H9 (cell line): ENCODE measurements at regions not wholly inside any gene's neighbourhood (a gene's known extent, or its start where the extent isn't known, plus 50 kb on each side); places are given as distances from the start of the nearest gene placed in this dataset.

Experiments
- DNase-seq: peaks from one replicate; pipeline ENCODE4 v3.0.0-alpha.2; 2017
- H2AFZ ChIP-seq: one replicate; pipeline ENCODE4 v1.6.1; 2013; ENCODE audit warnings: mild to moderate bottlenecking, low read length, control low read depth, moderate library complexity
- H2AK5ac ChIP-seq: 2 replicates; pipeline ENCODE4 v1.6.1; 2013; ENCODE audit warnings: low read length, control low read depth, mixed read lengths; ENCODE audit not compliant: insufficient read length
- H2BK120ac ChIP-seq: one replicate; pipeline ENCODE4 v1.6.1; 2013; ENCODE audit warnings: low read depth, mild to moderate bottlenecking, low read length, control low read depth, inconsistent platforms; ENCODE audit not compliant: poor library complexity, severe bottlenecking
- H2BK12ac ChIP-seq: 2 replicates; pipeline ENCODE4 v1.6.1; 2013; ENCODE audit warnings: low read length, control low read depth, mixed read lengths, low read depth; ENCODE audit not compliant: insufficient read length
- H2BK15ac ChIP-seq: 2 replicates; pipeline ENCODE4 v1.6.1; 2013; ENCODE audit warnings: low read depth, low read length, control low read depth
- H2BK20ac ChIP-seq: one replicate; pipeline ENCODE4 v1.6.1; 2013; ENCODE audit warnings: low read depth, mild to moderate bottlenecking, low read length, control low read depth, inconsistent platforms; ENCODE audit not compliant: poor library complexity, severe bottlenecking
- H2BK5ac ChIP-seq: 2 replicates; pipeline ENCODE4 v1.6.1; 2013; ENCODE audit warnings: low read length, control low read depth, mixed read lengths; ENCODE audit not compliant: insufficient read length
- H3K14ac ChIP-seq: 2 replicates; pipeline ENCODE4 v1.6.1; 2013; ENCODE audit warnings: low read length, control low read depth; ENCODE audit not compliant: insufficient read depth
- H3K18ac ChIP-seq: 2 replicates; pipeline ENCODE4 v1.6.1; 2013; ENCODE audit warnings: low read depth, mild to moderate bottlenecking, mixed read lengths, low read length, control low read depth; ENCODE audit not compliant: insufficient read length
- H3K23ac ChIP-seq: 2 replicates; pipeline ENCODE4 v1.6.1; 2013; ENCODE audit warnings: low read length, control low read depth, mixed read lengths, low read depth; ENCODE audit not compliant: insufficient read length
- H3K23me2 ChIP-seq: 2 replicates; pipeline ENCODE4 v1.6.1; 2013; ENCODE audit warnings: low read depth, mild to moderate bottlenecking, mixed read lengths, low read length, control low read depth; ENCODE audit not compliant: insufficient read length, poor library complexity, severe bottlenecking
- H3K27ac ChIP-seq: 2 replicates; pipeline ENCODE4 v1.5.1; 2013; ENCODE audit warnings: low read length, control low read depth, mixed read lengths, low read depth; ENCODE audit not compliant: insufficient read length
- H3K27me3 ChIP-seq: 2 replicates; pipeline ENCODE4 v1.6.1; 2013; ENCODE audit warnings: low read length, control low read depth, inconsistent platforms; ENCODE audit not compliant: insufficient read depth
- H3K4ac ChIP-seq: 2 replicates; pipeline ENCODE4 v1.6.1; 2013; ENCODE audit warnings: low read depth, mild to moderate bottlenecking, control low read depth, inconsistent platforms, low read length, moderate library complexity
- H3K4me1 ChIP-seq: 2 replicates; pipeline ENCODE4 v1.6.1; 2013; ENCODE audit warnings: low read length, control low read depth, inconsistent platforms; ENCODE audit not compliant: insufficient read depth
- H3K4me2 ChIP-seq: 2 replicates; pipeline ENCODE4 v1.6.1; 2013; ENCODE audit warnings: low read length, control low read depth, mixed read lengths; ENCODE audit not compliant: insufficient read length, insufficient read depth
- H3K56ac ChIP-seq: 2 replicates; pipeline ENCODE4 v1.6.1; 2013; ENCODE audit warnings: low read depth, mild to moderate bottlenecking, mixed read lengths, low read length, control low read depth; ENCODE audit not compliant: insufficient read length
- H3K79me1 ChIP-seq: 2 replicates; pipeline ENCODE4 v1.6.1; 2013; ENCODE audit warnings: low read depth, mild to moderate bottlenecking, moderate library complexity, low read length, control low read depth, inconsistent platforms; ENCODE audit not compliant: insufficient read depth, poor library complexity, severe bottlenecking
- H3K79me2 ChIP-seq: 2 replicates; pipeline ENCODE4 v1.6.1; 2013; ENCODE audit warnings: low read length, control low read depth, inconsistent platforms; ENCODE audit not compliant: insufficient read depth
- H3K9ac ChIP-seq: 2 replicates; pipeline ENCODE4 v1.6.1; 2013; ENCODE audit warnings: low read length, control low read depth, mixed read lengths; ENCODE audit not compliant: insufficient read length; ENCODE audit errors: extremely low read depth
- H3K9me3 ChIP-seq: one replicate; pipeline ENCODE4 v1.6.1; 2013; ENCODE audit warnings: low read depth, low read length, inconsistent platforms; ENCODE audit not compliant: control insufficient read depth
- H3T11ph ChIP-seq: one replicate; pipeline ENCODE4 v1.6.1; 2013; ENCODE audit warnings: mild to moderate bottlenecking, low read length, control low read depth, inconsistent platforms
- H4K20me1 ChIP-seq: one replicate; pipeline ENCODE4 v1.6.1; 2013; ENCODE audit not compliant: control insufficient read depth, insufficient read length, insufficient read depth
- H4K5ac ChIP-seq: 2 replicates; pipeline ENCODE4 v1.6.1; 2013; ENCODE audit warnings: low read depth, mild to moderate bottlenecking, mixed read lengths, low read length, control low read depth; ENCODE audit not compliant: insufficient read length
- H4K8ac ChIP-seq: replicated peaks from 2 replicates; pipeline ENCODE4 v1.6.1; 2013; ENCODE audit warnings: low read length, control low read depth, mixed read lengths, low read depth; ENCODE audit not compliant: insufficient read length
- H4K91ac ChIP-seq: 2 replicates; pipeline ENCODE4 v1.6.1; 2013; ENCODE audit warnings: low read depth, mild to moderate bottlenecking, moderate library complexity, mixed read lengths, low read length, control low read depth; ENCODE audit not compliant: insufficient read length
- H3K27ac Mint-ChIP-seq, 3 experiments: 2 replicates in 2 of 3; 3 replicates in 1 of 3; pipeline ENCODE4 v1.8.0; 2020 to 2021; ENCODE audit warnings: mixed read lengths in 3 of 3, mild to moderate bottlenecking in 1 of 3, moderate library complexity in 1 of 3
- H3K27me3 Mint-ChIP-seq: 2 replicates; pipeline ENCODE4 v1.8.0; 2021; ENCODE audit warnings: low read depth, mild to moderate bottlenecking, moderate library complexity, mixed read lengths
- H3K36me3 Mint-ChIP-seq, 3 experiments: 2 replicates in 2 of 3; 3 replicates in 1 of 3; pipeline ENCODE4 v1.8.0; 2020 to 2021; ENCODE audit warnings: low read depth in 3 of 3, mixed read lengths in 3 of 3; ENCODE audit not compliant: insufficient read depth in 1 of 3
- H3K4me1 Mint-ChIP-seq, 2 experiments: 2 replicates each; pipeline ENCODE4 v1.8.0; 2020; ENCODE audit warnings: mixed read lengths in 2 of 2
- H3K4me3 Mint-ChIP-seq, 2 experiments: 2 replicates in 1 of 2; 3 replicates in 1 of 2; pipeline ENCODE4 v1.8.0; 2020 to 2021; ENCODE audit warnings: mild to moderate bottlenecking in 2 of 2, mixed read lengths in 2 of 2, moderate library complexity in 1 of 2
- H3K9me3 Mint-ChIP-seq, 2 experiments: 2 replicates in 1 of 2; 3 replicates in 1 of 2; pipeline ENCODE4 v1.8.0; 2020; ENCODE audit warnings: mild to moderate bottlenecking in 2 of 2, mixed read lengths in 2 of 2, moderate library complexity in 1 of 2
- WGBS: extraction: QIAGEN DNeasy Blood & Tissue Kit; methylation state at CpG from one replicate; pipeline ENCODE4 v1.1.7; 2013; ENCODE audit warnings: missing lambda C conversion rate, low lambda C conversion rate, mixed read lengths; ENCODE audit not compliant: insufficient read length; ENCODE audit errors: extremely low coverage; 5-methylcytosine and 5-hydroxymethylcytosine counted together
- TF ChIP-seq, protein P1 (sequence below): fragments of 200-600 bp; sonication (generic); conservative IDR thresholded peaks from 3 replicates; pipeline ENCODE4 v1.8.0; 2021; ENCODE audit warnings: antibody characterized with exemption, mild to moderate bottlenecking

DNA sequence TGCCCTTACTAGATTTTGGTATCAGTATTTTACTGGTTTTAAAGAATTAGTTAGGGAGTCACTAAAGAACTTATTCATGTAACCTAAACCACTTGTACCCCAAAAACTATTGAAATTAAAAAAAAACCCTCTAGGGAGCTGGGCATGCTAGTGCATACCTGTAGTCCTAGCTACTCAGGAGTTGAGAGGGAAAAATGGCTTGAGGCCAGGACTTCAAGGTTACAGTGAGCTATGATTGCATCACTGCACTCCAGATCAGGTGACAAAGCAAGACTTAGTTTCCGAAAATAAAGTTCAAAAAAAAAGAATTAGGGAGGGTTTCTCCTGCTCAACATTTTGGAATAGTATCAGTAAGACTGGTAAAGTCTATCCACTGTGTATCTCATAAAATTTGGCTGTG lies 364.4 kb upstream of the LUZP2 start:
- no peaks in the 10 kb centered on the region for H3K36me3 Mint-ChIP-seq
- H3K27me3 Mint-ChIP-seq, result no peaks in the 10 kb centered on the region

More for the DNA sequence above, 364.4 kb upstream of the LUZP2 start:
- Histone ChIP-seq H3K9ac (no peak overlapping the region), H2BK12ac (no peak overlapping the region), H3K56ac (no peak overlapping the region), H3K9me3 (no peaks in the 10 kb centered on the region), H2BK120ac (no peak overlapping the region), H3K79me1 (no peaks in the 10 kb centered on the region), H3K4me1 (no peaks in the 10 kb centered on the region), H4K91ac (no peak overlapping the region), H3T11ph (no peak overlapping the region), H3K18ac (no peak overlapping the region), H4K5ac (no peak overlapping the region), H4K20me1 (no peaks in the 10 kb centered on the region), H3K23me2 (no peaks in the 10 kb centered on the region), H2BK20ac (no peak overlapping the region), H2AFZ (no peak overlapping the region), H3K23ac (no peak overlapping the region), H2BK5ac (no peak overlapping the region), H3K27ac (no peak overlapping the region), H3K4ac (no peak overlapping the region), H3K79me2 (no peaks in the 10 kb centered on the region), H2AK5ac (no peak overlapping the region), H4K8ac (no peak overlapping the region), H3K27me3 (no peaks in the 10 kb centered on the region), H2BK15ac (no peak overlapping the region), H3K4me2 (no peak overlapping the region), H3K14ac (no peak overlapping the region)
- Mint-ChIP-seq H3K9me3 (no peaks in the 10 kb centered on the region), H3K27ac (no peak overlapping the region), H3K4me1 (no peaks in the 10 kb centered on the region), H3K4me3 (no peak overlapping the region)
- DNase-seq, result no peak
- WGBS, result no CpG with 5 or more reads among the region's 1 CpG
- TF ChIP-seq, protein P1, sequence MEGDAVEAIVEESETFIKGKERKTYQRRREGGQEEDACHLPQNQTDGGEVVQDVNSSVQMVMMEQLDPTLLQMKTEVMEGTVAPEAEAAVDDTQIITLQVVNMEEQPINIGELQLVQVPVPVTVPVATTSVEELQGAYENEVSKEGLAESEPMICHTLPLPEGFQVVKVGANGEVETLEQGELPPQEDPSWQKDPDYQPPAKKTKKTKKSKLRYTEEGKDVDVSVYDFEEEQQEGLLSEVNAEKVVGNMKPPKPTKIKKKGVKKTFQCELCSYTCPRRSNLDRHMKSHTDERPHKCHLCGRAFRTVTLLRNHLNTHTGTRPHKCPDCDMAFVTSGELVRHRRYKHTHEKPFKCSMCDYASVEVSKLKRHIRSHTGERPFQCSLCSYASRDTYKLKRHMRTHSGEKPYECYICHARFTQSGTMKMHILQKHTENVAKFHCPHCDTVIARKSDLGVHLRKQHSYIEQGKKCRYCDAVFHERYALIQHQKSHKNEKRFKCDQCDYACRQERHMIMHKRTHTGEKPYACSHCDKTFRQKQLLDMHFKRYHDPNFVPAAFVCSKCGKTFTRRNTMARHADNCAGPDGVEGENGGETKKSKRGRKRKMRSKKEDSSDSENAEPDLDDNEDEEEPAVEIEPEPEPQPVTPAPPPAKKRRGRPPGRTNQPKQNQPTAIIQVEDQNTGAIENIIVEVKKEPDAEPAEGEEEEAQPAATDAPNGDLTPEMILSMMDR, result no peak
